Hippocampal formation (tissue), 2 donors: ENCODE measurements at regions not wholly inside any gene's neighbourhood (a gene's known extent, or its start where the extent isn't known, plus 50 kb on each side); places are given as distances from the start of the nearest gene placed in this dataset.
"Not testable (repeated sequence)": the region's sequence is repeated elsewhere in the genome, so short reads cannot be mapped to it uniquely, and the experiment has no call there.

ENCODE experiments used
- DNase-seq, 2 donors: peaks; one replicate each; lab custom pipeline; 2025; lab: John Stamatoyannopoulos, UW

DNA sequence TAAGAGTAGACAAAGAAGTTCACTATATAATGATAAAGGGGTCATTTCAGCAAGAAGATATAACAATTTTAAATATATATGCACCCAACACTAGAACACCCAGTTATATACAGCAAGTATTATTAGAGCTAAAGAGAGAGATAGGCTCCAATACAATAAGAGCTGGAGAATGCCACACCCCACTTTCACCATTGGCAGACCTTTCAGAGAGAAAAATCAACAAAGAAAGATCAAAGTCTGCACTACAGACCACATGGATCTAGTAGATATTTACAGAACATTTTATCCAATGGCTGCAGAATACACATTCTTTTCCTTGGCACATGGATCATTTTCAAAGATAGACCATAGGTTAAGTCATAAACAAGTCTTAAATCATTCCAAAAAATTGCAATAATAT is 479.7 kb upstream of the DIAPH2 start:
- no peak for DNase-seq

DNA sequence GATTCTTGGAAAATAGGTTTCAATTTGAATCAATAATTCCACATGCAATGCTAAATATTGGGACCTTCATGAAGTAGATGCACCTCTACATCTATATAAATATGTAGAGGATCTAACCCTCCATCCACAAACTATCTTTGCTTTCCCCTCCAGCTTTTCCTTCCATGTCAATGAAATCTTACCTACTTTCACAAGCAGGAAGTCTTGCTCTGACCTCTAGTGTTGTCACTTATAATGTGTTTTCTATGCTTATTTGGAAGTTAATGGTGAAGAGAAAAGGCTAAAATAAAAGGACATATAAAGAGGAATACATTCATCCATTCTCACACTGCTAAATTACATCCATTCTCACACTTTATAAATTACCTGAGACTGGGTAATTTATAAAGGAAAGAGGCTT is 472.7 kb upstream of the DIAPH2 start:
- DNase-seq: no peak

DNA sequence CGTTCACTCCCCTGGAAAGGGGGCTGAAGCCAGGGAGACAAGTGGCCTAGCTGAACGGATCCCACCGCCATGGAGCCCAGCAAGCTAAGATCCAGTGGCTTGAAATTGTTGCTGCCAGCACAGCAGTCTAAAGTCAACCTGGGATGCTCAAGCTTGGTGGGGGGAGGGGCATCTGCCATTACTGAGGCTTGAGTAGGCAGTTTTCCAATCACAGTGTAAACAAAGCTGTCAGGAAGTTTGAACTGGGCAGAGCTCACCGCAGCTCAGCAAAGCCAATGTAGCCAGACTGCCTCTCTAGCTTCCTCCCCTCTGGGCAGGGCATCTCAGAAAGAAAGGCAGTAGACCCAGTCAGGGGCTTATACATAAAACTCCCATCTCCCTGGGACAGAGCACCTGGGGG is 470.0 kb upstream of the DIAPH2 start:
- DNase-seq: not testable (repeated sequence)

DNA sequence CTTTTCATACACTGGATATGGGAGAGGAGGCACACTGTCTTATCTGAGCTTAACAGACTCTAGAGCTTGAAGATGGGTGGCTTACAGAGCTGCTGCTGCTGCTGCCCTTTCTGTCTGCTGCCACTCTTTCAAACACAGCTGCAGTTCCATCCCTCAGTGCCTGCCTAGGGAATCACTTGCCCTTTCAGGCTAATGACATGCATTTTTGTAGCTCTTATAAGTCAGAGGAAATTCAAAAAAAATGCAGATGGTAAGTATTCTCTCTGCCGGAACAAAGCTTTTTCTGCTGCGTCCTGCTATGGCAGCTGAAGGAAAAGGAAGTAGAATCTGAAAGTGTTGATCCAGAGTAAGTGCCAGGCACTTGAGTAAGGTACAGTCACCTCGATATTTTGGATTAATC is 460.4 kb upstream of the DIAPH2 start:
- no peak for DNase-seq

DNA sequence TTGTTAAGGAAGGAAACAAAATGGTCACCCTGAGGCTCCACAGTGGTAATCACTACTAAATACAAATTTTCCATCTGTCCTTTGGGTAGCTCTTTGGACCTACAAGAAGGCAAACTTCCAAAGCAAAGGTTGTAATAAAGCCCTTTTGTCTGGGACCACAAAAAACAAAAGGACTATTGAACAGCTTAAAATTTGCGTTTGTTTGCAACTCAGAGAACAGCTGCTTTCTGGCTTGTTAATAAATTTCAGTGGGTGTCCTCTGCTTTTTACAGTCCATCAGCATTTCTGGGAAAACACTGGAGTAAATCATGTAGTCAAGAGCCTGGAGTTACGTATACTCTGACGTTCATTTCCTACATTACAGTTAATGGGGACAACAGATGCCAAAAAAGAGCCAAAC is 439.7 kb upstream of the DIAPH2 start:
- DNase-seq: no peak

DNA sequence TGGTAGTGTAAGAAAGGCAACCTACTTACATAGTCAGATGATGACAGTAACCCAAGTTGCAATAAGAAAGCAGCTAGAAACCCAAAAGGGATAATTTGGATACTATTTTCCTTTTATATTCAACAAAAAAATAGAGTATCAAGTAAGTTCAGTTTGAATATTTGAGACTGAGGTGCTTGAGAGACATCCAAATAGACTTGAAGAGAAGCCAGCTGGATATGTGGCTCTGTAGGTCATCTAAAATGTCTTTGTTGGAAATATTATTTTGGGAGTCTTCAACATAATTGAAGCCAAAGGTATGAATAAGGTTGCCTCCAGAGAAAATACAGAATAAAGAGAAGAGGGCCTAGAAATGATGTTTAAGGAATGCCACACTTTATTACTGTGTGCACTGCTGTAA is 438.2 kb upstream of the DIAPH2 start:
- no peak for DNase-seq
